ENCODE measurements at regions not wholly inside any gene's neighbourhood (a gene's known extent, or its start where the extent isn't known, plus 50 kb on each side); places are given as distances from the start of the nearest gene placed in this dataset.

DNA sequence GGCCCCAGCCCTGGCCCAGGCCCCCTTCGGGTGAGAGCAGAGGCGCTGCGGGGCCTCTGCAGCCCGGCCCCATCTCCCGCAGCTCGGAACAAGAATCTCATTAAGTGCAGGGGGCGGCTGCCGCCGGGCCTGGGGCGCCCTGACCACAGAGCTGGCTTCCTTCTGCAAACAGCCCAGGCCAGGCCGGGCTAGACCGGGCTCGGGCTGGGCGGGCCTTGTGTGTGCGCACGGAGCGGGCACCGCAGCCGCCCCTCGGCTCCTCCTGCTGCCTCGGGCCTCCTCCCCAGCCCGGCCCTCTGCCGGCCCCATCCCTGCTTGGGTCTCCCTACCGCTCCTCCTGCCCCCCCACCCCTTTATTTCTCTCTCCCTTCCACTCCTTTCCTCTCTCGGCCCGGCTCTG, 83.3 kb downstream of the EFNB1 start:
- TF ChIP-seq POLR2A (IDR thresholded peaks at IDR 0.05), result no peak
- TF ChIP-seq, protein P1, sequence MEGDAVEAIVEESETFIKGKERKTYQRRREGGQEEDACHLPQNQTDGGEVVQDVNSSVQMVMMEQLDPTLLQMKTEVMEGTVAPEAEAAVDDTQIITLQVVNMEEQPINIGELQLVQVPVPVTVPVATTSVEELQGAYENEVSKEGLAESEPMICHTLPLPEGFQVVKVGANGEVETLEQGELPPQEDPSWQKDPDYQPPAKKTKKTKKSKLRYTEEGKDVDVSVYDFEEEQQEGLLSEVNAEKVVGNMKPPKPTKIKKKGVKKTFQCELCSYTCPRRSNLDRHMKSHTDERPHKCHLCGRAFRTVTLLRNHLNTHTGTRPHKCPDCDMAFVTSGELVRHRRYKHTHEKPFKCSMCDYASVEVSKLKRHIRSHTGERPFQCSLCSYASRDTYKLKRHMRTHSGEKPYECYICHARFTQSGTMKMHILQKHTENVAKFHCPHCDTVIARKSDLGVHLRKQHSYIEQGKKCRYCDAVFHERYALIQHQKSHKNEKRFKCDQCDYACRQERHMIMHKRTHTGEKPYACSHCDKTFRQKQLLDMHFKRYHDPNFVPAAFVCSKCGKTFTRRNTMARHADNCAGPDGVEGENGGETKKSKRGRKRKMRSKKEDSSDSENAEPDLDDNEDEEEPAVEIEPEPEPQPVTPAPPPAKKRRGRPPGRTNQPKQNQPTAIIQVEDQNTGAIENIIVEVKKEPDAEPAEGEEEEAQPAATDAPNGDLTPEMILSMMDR (IDR thresholded peaks at IDR 0.05), result no peak
